Endothelial cell of umbilical vein (primary cell): ENCODE measurements at regions not wholly inside any gene's neighbourhood (a gene's known extent, or its start where the extent isn't known, plus 50 kb on each side); places are given as distances from the start of the nearest gene placed in this dataset.

Experiments used
- BruUV-seq: library from RNA; stranded (reverse); fragments of 400-500 nt; replicated peaks from 2 replicates; lab custom pipeline; 2021; lab: Mats Ljungman, UMichigan
- CTCF ChIA-PET: fragments of 300-600, 350-600 bp; sonication (Branson Sonifier 250); formaldehyde crosslinking; loops from one replicate; lab custom pipeline; 2021; ENCODE audit warnings: antibody characterized with exemption, inconsistent platforms; lab: Charles Lee
- POLR2A ChIA-PET: fragments of 300-600, 350-600 bp; sonication (Branson Sonifier 250); formaldehyde crosslinking; loops from one replicate; lab custom pipeline; 2021; ENCODE audit warnings: antibody characterized with exemption, inconsistent platforms; lab: Charles Lee
- DNase-seq: peaks from one replicate; pipeline ENCODE4 v3.0.0-alpha.2; 2011; ENCODE audit warnings: low read depth, low spot score
- FAIRE-seq: peaks from 2 replicates; lab custom pipeline; 2011; peaks lifted over from hg19 to GRCh38; lab: Jason Lieb, UNC
- H2AFZ ChIP-seq: 2 replicates; pipeline ENCODE4 v1.6.0; 2012; ENCODE audit warnings: low read depth, low read length, control low read depth, inconsistent platforms
- H3K27ac ChIP-seq: 2 replicates; pipeline ENCODE4 v1.5.1; 2011; ENCODE audit warnings: low read depth, mild to moderate bottlenecking, control low read depth, low read length, moderate library complexity; ENCODE audit not compliant: insufficient read depth
- H3K27me3 ChIP-seq, 2 experiments: 2 replicates each; pipeline versions ENCODE4 v1.6.0 to v1.6.1; 2011; ENCODE audit warnings: low read length in 2 of 2, mixed read lengths in 1 of 2; ENCODE audit not compliant: control insufficient read depth in 2 of 2, insufficient read depth in 2 of 2
- H3K36me3 ChIP-seq, 2 experiments: 2 replicates in 1 of 2; 3 replicates in 1 of 2; pipeline ENCODE4 v1.5.1; 2011; ENCODE audit warnings: low read length in 2 of 2, mild to moderate bottlenecking in 1 of 2, moderate library complexity in 1 of 2; ENCODE audit not compliant: control insufficient read depth in 2 of 2, insufficient read depth in 2 of 2; ENCODE audit errors: extremely low read depth in 1 of 2
- H3K4me1 ChIP-seq: 3 replicates; pipeline ENCODE4 v1.5.1; 2011; ENCODE audit warnings: mild to moderate bottlenecking, low read length; ENCODE audit not compliant: control insufficient read depth, insufficient read depth; ENCODE audit errors: extremely low read depth
- H3K4me2 ChIP-seq: 2 replicates; pipeline ENCODE4 v1.6.1; 2011; ENCODE audit warnings: low read length, control low read depth, mixed read lengths; ENCODE audit not compliant: insufficient read depth
- H3K4me3 ChIP-seq, 3 experiments: fragments of 200-600 bp in 1 of 3; sonication (generic), shearing (Covaris generic) in 1 of 3; replicated peaks in 1 of 3; 2 replicates each; pipeline ENCODE4 v1.5.1; 2011 to 2016; ENCODE audit warnings: control low read depth in 3 of 3, low read length in 3 of 3, mild to moderate bottlenecking in 2 of 3, inconsistent platforms in 1 of 3, low read depth in 1 of 3, moderate library complexity in 1 of 3; ENCODE audit not compliant: insufficient read depth in 1 of 3
- H3K79me2 ChIP-seq: 2 replicates; pipeline ENCODE4 v1.6.0; 2012; ENCODE audit warnings: low read length, inconsistent platforms; ENCODE audit not compliant: control insufficient read depth, insufficient read depth
- H3K9ac ChIP-seq: replicated peaks from 2 replicates; pipeline ENCODE3; 2011; ENCODE audit warnings: low read length, control low read depth; ENCODE audit not compliant: insufficient read depth; ENCODE audit errors: extremely low read depth
- H3K9me1 ChIP-seq: replicated peaks from 3 replicates; pipeline ENCODE4 v1.6.0; 2011; ENCODE audit warnings: mild to moderate bottlenecking, low read length; ENCODE audit not compliant: control insufficient read depth, insufficient read depth; ENCODE audit errors: extremely low read depth
- H3K9me3 ChIP-seq: replicated peaks from 2 replicates; pipeline ENCODE4 v1.5.1; 2012; ENCODE audit warnings: low read length, inconsistent platforms; ENCODE audit not compliant: control insufficient read depth, insufficient read depth
- H4K20me1 ChIP-seq: replicated peaks from 2 replicates; pipeline ENCODE3; 2011; ENCODE audit warnings: mild to moderate bottlenecking, low read length; ENCODE audit not compliant: control insufficient read depth, insufficient read depth; ENCODE audit errors: extremely low read depth
- CTCF ChIP-seq, 2 donors: IDR thresholded peaks; 1 replicate in 1 of 2; 2 replicates in 1 of 2; pipeline ENCODE4 v1.5.1; 2011; ENCODE audit warnings: low read length in 2 of 2, mild to moderate bottlenecking in 2 of 2, moderate library complexity in 2 of 2, control low read depth in 1 of 2, inconsistent platforms in 1 of 2, low read depth in 1 of 2; ENCODE audit not compliant: insufficient read depth in 1 of 2; ENCODE audit errors: extremely low read depth in 1 of 2
- EZH2 ChIP-seq: IDR thresholded peaks from 2 replicates; pipeline ENCODE4 v1.6.1; 2012; ENCODE audit warnings: borderline replicate concordance, low read depth, mild to moderate bottlenecking, moderate library complexity, low read length, inconsistent platforms; ENCODE audit not compliant: severe bottlenecking
- FOS ChIP-seq: IDR thresholded peaks from 2 replicates; pipeline ENCODE4 v1.6.1; 2011; ENCODE audit warnings: mild to moderate bottlenecking, low read length, moderate library complexity, borderline replicate concordance; ENCODE audit not compliant: insufficient read depth
- GATA2 ChIP-seq: IDR thresholded peaks from 2 replicates; pipeline ENCODE4 v1.7.0; 2011; ENCODE audit warnings: low read depth, mild to moderate bottlenecking, moderate library complexity, mixed read lengths, low read length; ENCODE audit not compliant: insufficient read length, insufficient read depth
- JUN ChIP-seq: IDR thresholded peaks from 2 replicates; pipeline ENCODE4 v1.6.1; 2011; ENCODE audit warnings: borderline replicate concordance, low read depth; ENCODE audit not compliant: insufficient read length, insufficient read depth
- MAX ChIP-seq: IDR thresholded peaks from 2 replicates; pipeline ENCODE4 v1.6.1; 2011; ENCODE audit not compliant: insufficient read depth, insufficient read length
- MYC ChIP-seq: IDR thresholded peaks from one replicate; pipeline ENCODE4 v1.6.1; 2011; ENCODE audit warnings: mild to moderate bottlenecking, low read depth, low read length
- POLR2A ChIP-seq: IDR thresholded peaks from 2 replicates; pipeline ENCODE4 v1.6.1; 2012; ENCODE audit warnings: low read depth, mild to moderate bottlenecking, control low read depth, low read length
- POLR2AphosphoS5 ChIP-seq: IDR thresholded peaks from 2 replicates; pipeline ENCODE4 v1.6.1; 2012; ENCODE audit warnings: low read depth, mild to moderate bottlenecking, control low read depth, low read length, moderate library complexity; ENCODE audit not compliant: insufficient read depth
- dilution Hi-C: fragments of 300-500 bp; cut with MboI; formaldehyde crosslinking; loops from one replicate; pipeline ENCODE4 v1.15.0; 2019; ENCODE audit warnings: low sequenced_read_pairs; ENCODE audit not compliant: extremely low pct_ligation_motif_present
- intact Hi-C: fragments of 100-400 bp; cut with micrococcal nuclease; formaldehyde crosslinking; loops from one replicate; pipeline ENCODE4 v1.10.0; 2022

- intact Hi-C loops, result no loop called here
- POLR2A ChIA-PET, result no interaction called here
- no peak for DNase-seq
These were observed 756.1 kb downstream of the FAM133A start for GRCh38 chrX:94430091-94430490.

More at GRCh38 chrX:94430091-94430490, 756.1 kb downstream of the FAM133A start:
- dilution Hi-C loops, result no loop called here
- Histone ChIP-seq H3K9me1 (no peaks in the 10 kb centered on the region), H3K4me3 (no peak overlapping the region), H3K9me3 (no peaks in the 10 kb centered on the region), H3K36me3 (no peaks in the 10 kb centered on the region), H3K79me2 (no peaks in the 10 kb centered on the region), H2AFZ (no peak overlapping the region), H3K27me3 (no peaks in the 10 kb centered on the region), H3K9ac (no peak overlapping the region), H3K4me2 (no peak overlapping the region), H3K27ac (no peak overlapping the region), H3K4me1 (no peaks in the 10 kb centered on the region), H4K20me1 (no peaks in the 10 kb centered on the region)
- no peak for TF ChIP-seq MYC
- TF ChIP-seq JUN, result no peak
- no peak for TF ChIP-seq FOS
- no peak for TF ChIP-seq GATA2
- no peak for TF ChIP-seq POLR2AphosphoS5
- TF ChIP-seq EZH2, result no peak
- TF ChIP-seq POLR2A, result no peak
- no peak for TF ChIP-seq CTCF (IDR thresholded peaks at IDR 0.05; ENCODE audit: extremely low read depth in 1 of 2, insufficient read depth in 1 of 2, low read depth in 1 of 2, low read length in 2 of 2)
- TF ChIP-seq MAX, result no peak
- BruUV-seq, result no TSS peak
- no peak for FAIRE-seq
- CTCF ChIA-PET, result no interaction called here
